Natural killer cell (primary cell): ENCODE measurements at regions not wholly inside any gene's neighbourhood (a gene's known extent, or its start where the extent isn't known, plus 50 kb on each side); places are given as distances from the start of the nearest gene placed in this dataset.

Experiments
- ATAC-seq, 3 donors: fragments of 150-1000 bp in 2 of 3; fragments of 200-7000 bp in 1 of 3; cut with Tn5 transposase; 1 replicate in 1 of 3; 2 replicates in 2 of 3; pipeline ENCODE4 v1.10.0; 2021; ENCODE audit warnings: mild to moderate bottlenecking in 2 of 3, moderate library complexity in 2 of 3
- DNase-seq, 2 donors: peaks; one replicate each; pipeline versions ENCODE4 v3.0.0 to v3.0.0-alpha.2; 2013 to 2021; ENCODE audit warnings: mixed read lengths in 1 of 2
- H3K27ac ChIP-seq: one replicate; pipeline ENCODE4 v1.5.1; 2013; ENCODE audit warnings: mild to moderate bottlenecking, low read length
- H3K27me3 ChIP-seq: one replicate; pipeline ENCODE4 v1.6.1; 2013; ENCODE audit warnings: low read length; ENCODE audit not compliant: control insufficient read depth, insufficient read depth
- H3K36me3 ChIP-seq: one replicate; pipeline ENCODE4 v1.6.1; 2013; ENCODE audit warnings: low read length; ENCODE audit not compliant: control insufficient read depth, insufficient read depth
- H3K4me1 ChIP-seq: one replicate; pipeline ENCODE4 v1.6.1; 2013; ENCODE audit warnings: low read length; ENCODE audit not compliant: control insufficient read depth, insufficient read depth
- H3K4me3 ChIP-seq: one replicate; pipeline ENCODE4 v1.5.1; 2013; ENCODE audit warnings: low read length
- H3K9me3 ChIP-seq: one replicate; pipeline ENCODE4 v1.6.1; 2013; ENCODE audit warnings: low read length; ENCODE audit not compliant: control insufficient read depth, insufficient read depth
- H3K27ac Mint-ChIP-seq, 2 donors: one replicate each; pipeline ENCODE4 v1.8.0; 2022; ENCODE audit warnings: mild to moderate bottlenecking in 2 of 2, mixed read lengths in 2 of 2, moderate library complexity in 1 of 2
- H3K27me3 Mint-ChIP-seq, 2 donors: one replicate each; pipeline ENCODE4 v1.8.0; 2022; ENCODE audit warnings: low read depth in 2 of 2, mixed read lengths in 2 of 2
- H3K36me3 Mint-ChIP-seq: one replicate; pipeline ENCODE4 v1.8.0; 2022; ENCODE audit warnings: mixed read lengths
- H3K4me1 Mint-ChIP-seq, 2 donors: one replicate each; pipeline ENCODE4 v1.8.0; 2022; ENCODE audit warnings: mixed read lengths in 2 of 2
- H3K4me3 Mint-ChIP-seq: one replicate; pipeline ENCODE4 v1.8.0; 2022; ENCODE audit warnings: mild to moderate bottlenecking, moderate library complexity, mixed read lengths
- H3K9me3 Mint-ChIP-seq, 2 donors: one replicate each; pipeline ENCODE4 v1.8.0; 2022; ENCODE audit warnings: mixed read lengths in 2 of 2
- CTCF ChIP-seq: fragments of 200-600 bp; IDR thresholded peaks from one replicate; pipeline ENCODE4 v1.8.0; 2022; ENCODE audit warnings: antibody characterized with exemption
- WGBS: methylation state at CpG from one replicate; pipeline ENCODE4 v1.1.7; 2013; ENCODE audit warnings: missing lambda C conversion rate; ENCODE audit not compliant: insufficient coverage; 5-methylcytosine and 5-hydroxymethylcytosine counted together
- intact Hi-C: fragments of 100-400 bp; cut with micrococcal nuclease; formaldehyde crosslinking; loops from one replicate; pipeline ENCODE4 v1.14.2; 2022

- H3K36me3 Mint-ChIP-seq: no peaks in the 10 kb centered on the region
- no peaks in the 10 kb centered on the region for H3K9me3 Mint-ChIP-seq
- H3K4me3 Mint-ChIP-seq: no peak overlapping the region
- H3K9me3 ChIP-seq: no peaks in the 10 kb centered on the region
- no peaks in the 10 kb centered on the region for H3K36me3 ChIP-seq
- no peak overlapping the region for H3K27ac ChIP-seq
- ATAC-seq (no peak), DNase-seq (no peak)
- no peak for TF ChIP-seq CTCF
- intact Hi-C loops: no loop called here
- H3K27ac Mint-ChIP-seq: no peak overlapping the region
- H3K4me1 Mint-ChIP-seq: peaks cover 0 to 7% of the 10 kb centered on the region in 2 donors
- WGBS: 94% methylated on average over 3 of the region's 3 CpGs
- H3K27me3 ChIP-seq: no peaks in the 10 kb centered on the region
- peaks cover 8% of the 10 kb centered on the region for H3K4me1 ChIP-seq
- H3K27me3 Mint-ChIP-seq: peaks cover 0 to 10% of the 10 kb centered on the region in 2 donors
- no peak overlapping the region for H3K4me3 ChIP-seq
Measured at GRCh38 chrX:9235722-9236121, 201.8 kb upstream of the FAM9B start.

- H3K4me1 Mint-ChIP-seq: peaks cover 0 to 7% of the 10 kb centered on the region in 2 donors
- H3K27me3 Mint-ChIP-seq: no peaks in the 10 kb centered on the region
- ATAC-seq: no peak
- no peak overlapping the region for H3K27ac Mint-ChIP-seq
- intact Hi-C loops: no loop called here
- WGBS: 94% methylated on average over 4 of the region's 4 CpGs
- no peaks in the 10 kb centered on the region for H3K9me3 ChIP-seq
- no peak overlapping the region for H3K27ac ChIP-seq
- H3K4me1 ChIP-seq: peaks cover 8% of the 10 kb centered on the region
- TF ChIP-seq CTCF: no peak
- no peaks in the 10 kb centered on the region for H3K36me3 ChIP-seq
- H3K4me3 Mint-ChIP-seq: no peak overlapping the region
- no peaks in the 10 kb centered on the region for H3K9me3 Mint-ChIP-seq
- no peak for DNase-seq
- no peaks in the 10 kb centered on the region for H3K27me3 ChIP-seq
- H3K36me3 Mint-ChIP-seq: no peaks in the 10 kb centered on the region
- H3K4me3 ChIP-seq: no peak overlapping the region
Measured at GRCh38 chrX:9240956-9241355, 207.0 kb upstream of the FAM9B start.

GRCh38 chrX:9241427-9241826 is 207.5 kb upstream of the FAM9B start:
- 96% methylated on average over 9 of the region's 11 CpGs for WGBS
- no peak for ATAC-seq
- no peak overlapping the region for H3K27ac Mint-ChIP-seq

More at GRCh38 chrX:9241427-9241826, 207.5 kb upstream of the FAM9B start:
- no peaks in the 10 kb centered on the region for H3K27me3 Mint-ChIP-seq
- no peak overlapping the region for H3K4me3 Mint-ChIP-seq
- H3K36me3 Mint-ChIP-seq: no peaks in the 10 kb centered on the region
- no peak overlapping the region for H3K27ac ChIP-seq
- TF ChIP-seq CTCF: no peak
- intact Hi-C loops: no loop called here
- H3K4me1 Mint-ChIP-seq: peaks cover 0 to 7% of the 10 kb centered on the region in 2 donors
- no peak for DNase-seq
- H3K4me1 ChIP-seq: peaks cover 8% of the 10 kb centered on the region
- no peaks in the 10 kb centered on the region for H3K9me3 Mint-ChIP-seq
- H3K27me3 ChIP-seq: no peaks in the 10 kb centered on the region
- H3K36me3 ChIP-seq: no peaks in the 10 kb centered on the region
- H3K4me3 ChIP-seq: no peak overlapping the region
- H3K9me3 ChIP-seq: no peaks in the 10 kb centered on the region
